ENCODE measurements at regions not wholly inside any gene's neighbourhood (a gene's known extent, or its start where the extent isn't known, plus 50 kb on each side); places are given as distances from the start of the nearest gene placed in this dataset.

- no peaks in the 10 kb centered on the region for H3K36me3 ChIP-seq (ENCODE audit: control insufficient read depth in 4 of 4, insufficient read depth in 3 of 4, low read depth in 1 of 4, low read length in 3 of 4)
- H3K27me3 ChIP-seq (ENCODE audit: control insufficient read depth in 4 of 4, insufficient read depth in 4 of 4, low read length in 3 of 4) = peaks cover 0 to 5% (median 3%) of the 10 kb centered on the region in 4 donors
- H3K4me1 ChIP-seq (ENCODE audit: control insufficient read depth in 4 of 4, insufficient read depth in 4 of 4, low read length in 3 of 4) = no peaks in the 10 kb centered on the region
- H3K27ac ChIP-seq (ENCODE audit: low read depth in 1 of 2, low read length in 2 of 2) = no peak overlapping the region
- H3K9me3 ChIP-seq (ENCODE audit: control insufficient read depth in 4 of 4, low read length in 3 of 4) = no peaks in the 10 kb centered on the region
- WGBS = 79% methylated on average over 5 of the region's 5 CpGs
- H3K4me3 ChIP-seq (ENCODE audit: low read depth in 1 of 3, low read length in 3 of 3) = no peak overlapping the region
- no peak for TF ChIP-seq GABPA (IDR thresholded peaks at IDR 0.05 in 1 of 2, conservative IDR thresholded peaks at IDR 0.05 in 1 of 2)
- TF ChIP-seq TAF1 (conservative IDR thresholded peaks at IDR 0.05) = no peak
- no peak for TF ChIP-seq ZBTB33 (IDR thresholded peaks at IDR 0.05)
- TF ChIP-seq, protein P1, sequence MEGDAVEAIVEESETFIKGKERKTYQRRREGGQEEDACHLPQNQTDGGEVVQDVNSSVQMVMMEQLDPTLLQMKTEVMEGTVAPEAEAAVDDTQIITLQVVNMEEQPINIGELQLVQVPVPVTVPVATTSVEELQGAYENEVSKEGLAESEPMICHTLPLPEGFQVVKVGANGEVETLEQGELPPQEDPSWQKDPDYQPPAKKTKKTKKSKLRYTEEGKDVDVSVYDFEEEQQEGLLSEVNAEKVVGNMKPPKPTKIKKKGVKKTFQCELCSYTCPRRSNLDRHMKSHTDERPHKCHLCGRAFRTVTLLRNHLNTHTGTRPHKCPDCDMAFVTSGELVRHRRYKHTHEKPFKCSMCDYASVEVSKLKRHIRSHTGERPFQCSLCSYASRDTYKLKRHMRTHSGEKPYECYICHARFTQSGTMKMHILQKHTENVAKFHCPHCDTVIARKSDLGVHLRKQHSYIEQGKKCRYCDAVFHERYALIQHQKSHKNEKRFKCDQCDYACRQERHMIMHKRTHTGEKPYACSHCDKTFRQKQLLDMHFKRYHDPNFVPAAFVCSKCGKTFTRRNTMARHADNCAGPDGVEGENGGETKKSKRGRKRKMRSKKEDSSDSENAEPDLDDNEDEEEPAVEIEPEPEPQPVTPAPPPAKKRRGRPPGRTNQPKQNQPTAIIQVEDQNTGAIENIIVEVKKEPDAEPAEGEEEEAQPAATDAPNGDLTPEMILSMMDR (IDR thresholded peaks at IDR 0.05; ENCODE audit: low read depth, low read length, missing input control) = no peak
- TF ChIP-seq, protein P2, sequence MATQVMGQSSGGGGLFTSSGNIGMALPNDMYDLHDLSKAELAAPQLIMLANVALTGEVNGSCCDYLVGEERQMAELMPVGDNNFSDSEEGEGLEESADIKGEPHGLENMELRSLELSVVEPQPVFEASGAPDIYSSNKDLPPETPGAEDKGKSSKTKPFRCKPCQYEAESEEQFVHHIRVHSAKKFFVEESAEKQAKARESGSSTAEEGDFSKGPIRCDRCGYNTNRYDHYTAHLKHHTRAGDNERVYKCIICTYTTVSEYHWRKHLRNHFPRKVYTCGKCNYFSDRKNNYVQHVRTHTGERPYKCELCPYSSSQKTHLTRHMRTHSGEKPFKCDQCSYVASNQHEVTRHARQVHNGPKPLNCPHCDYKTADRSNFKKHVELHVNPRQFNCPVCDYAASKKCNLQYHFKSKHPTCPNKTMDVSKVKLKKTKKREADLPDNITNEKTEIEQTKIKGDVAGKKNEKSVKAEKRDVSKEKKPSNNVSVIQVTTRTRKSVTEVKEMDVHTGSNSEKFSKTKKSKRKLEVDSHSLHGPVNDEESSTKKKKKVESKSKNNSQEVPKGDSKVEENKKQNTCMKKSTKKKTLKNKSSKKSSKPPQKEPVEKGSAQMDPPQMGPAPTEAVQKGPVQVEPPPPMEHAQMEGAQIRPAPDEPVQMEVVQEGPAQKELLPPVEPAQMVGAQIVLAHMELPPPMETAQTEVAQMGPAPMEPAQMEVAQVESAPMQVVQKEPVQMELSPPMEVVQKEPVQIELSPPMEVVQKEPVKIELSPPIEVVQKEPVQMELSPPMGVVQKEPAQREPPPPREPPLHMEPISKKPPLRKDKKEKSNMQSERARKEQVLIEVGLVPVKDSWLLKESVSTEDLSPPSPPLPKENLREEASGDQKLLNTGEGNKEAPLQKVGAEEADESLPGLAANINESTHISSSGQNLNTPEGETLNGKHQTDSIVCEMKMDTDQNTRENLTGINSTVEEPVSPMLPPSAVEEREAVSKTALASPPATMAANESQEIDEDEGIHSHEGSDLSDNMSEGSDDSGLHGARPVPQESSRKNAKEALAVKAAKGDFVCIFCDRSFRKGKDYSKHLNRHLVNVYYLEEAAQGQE (IDR thresholded peaks at IDR 0.05) = no peak
- TF ChIP-seq, protein P3, sequence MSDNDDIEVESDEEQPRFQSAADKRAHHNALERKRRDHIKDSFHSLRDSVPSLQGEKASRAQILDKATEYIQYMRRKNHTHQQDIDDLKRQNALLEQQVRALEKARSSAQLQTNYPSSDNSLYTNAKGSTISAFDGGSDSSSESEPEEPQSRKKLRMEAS (IDR thresholded peaks at IDR 0.05) = no peak
- no peak for TF ChIP-seq FOXA1 (IDR thresholded peaks at IDR 0.05)
- TF ChIP-seq HNF4G (IDR thresholded peaks at IDR 0.05) = no peak
- no peak for TF ChIP-seq ATF3 (IDR thresholded peaks at IDR 0.05)
- no peak for TF ChIP-seq FOXA2 (IDR thresholded peaks at IDR 0.05)
- no peak for DNase-seq (ENCODE audit: low spot score)
- no peak overlapping the region for H3K9ac ChIP-seq (ENCODE audit: low read depth in 1 of 2, low read length in 2 of 2)
Observed at GRCh38 chr13:111923439-111923838, 143.5 kb upstream of the SOX1 start.

GRCh38 chr13:111923991-111924677 is 142.8 kb upstream of the SOX1 start:
- Histone ChIP-seq H3K9me3 (ENCODE audit: control insufficient read depth in 4 of 4, low read length in 3 of 4) (no peaks in the 10 kb centered on the region), H3K4me3 (ENCODE audit: low read depth in 1 of 3, low read length in 3 of 3) (no peak overlapping the region), H3K4me1 (ENCODE audit: control insufficient read depth in 4 of 4, insufficient read depth in 4 of 4, low read length in 3 of 4) (no peaks in the 10 kb centered on the region), H3K9ac (ENCODE audit: low read depth in 1 of 2, low read length in 2 of 2) (no peak overlapping the region), H3K27me3 (ENCODE audit: control insufficient read depth in 4 of 4, insufficient read depth in 4 of 4, low read length in 3 of 4) (peaks cover 0 to 5% (median 3%) of the 10 kb centered on the region in 4 donors), H3K36me3 (ENCODE audit: control insufficient read depth in 4 of 4, insufficient read depth in 3 of 4, low read depth in 1 of 4, low read length in 3 of 4) (no peaks in the 10 kb centered on the region), H3K27ac (ENCODE audit: low read depth in 1 of 2, low read length in 2 of 2) (no peak overlapping the region)
- no peak for DNase-seq (ENCODE audit: low spot score)
- TF ChIP-seq, protein P2 (IDR thresholded peaks at IDR 0.05) = no peak
- TF ChIP-seq ZBTB33 (IDR thresholded peaks at IDR 0.05) (no peak), RAD21 (IDR thresholded peaks at IDR 0.05) (no peak), EGR1 (IDR thresholded peaks at IDR 0.05; ENCODE audit: low read depth in 2 of 2) (no peak), HNF4A (conservative IDR thresholded peaks at IDR 0.05) (no peak), ATF3 (IDR thresholded peaks at IDR 0.05) (no peak), FOXA2 (IDR thresholded peaks at IDR 0.05) (no peak), HNF4G (IDR thresholded peaks at IDR 0.05) (no peak), RXRA (IDR thresholded peaks at IDR 0.05) (no peak), FOXA1 (IDR thresholded peaks at IDR 0.05) (no peak), NR2F2 (IDR thresholded peaks at IDR 0.05) (no peak), GABPA (IDR thresholded peaks at IDR 0.05 in 1 of 2, conservative IDR thresholded peaks at IDR 0.05 in 1 of 2) (no peak)
- TF ChIP-seq, protein P3 (IDR thresholded peaks at IDR 0.05) = no peak
- 83% methylated on average over 15 of the region's 15 CpGs for WGBS

All from liver (tissue), 8 donors.